Spleen (tissue), 7 donors: ENCODE measurements at regions not wholly inside any gene's neighbourhood (a gene's known extent, or its start where the extent isn't known, plus 50 kb on each side); places are given as distances from the start of the nearest gene placed in this dataset.

Experiments used
- POLR2A ChIP-seq, 3 donors: fragments of 450-650 bp; IDR thresholded peaks; one replicate each; pipeline ENCODE4 v1.5.1; 2017; ENCODE audit warnings: antibody characterized with exemption in 3 of 3, mild to moderate bottlenecking in 1 of 3
- TF ChIP-seq, protein P1 (sequence below), 11 experiments: fragments of 200-600 bp in 7 of 11; fragments of 450-650 bp in 4 of 11; sonication (generic) in 4 of 11; IDR thresholded peaks in 8 of 11; conservative IDR thresholded peaks in 3 of 11; 1 replicate in 7 of 11; 2 replicates in 4 of 11; pipeline versions ENCODE4 v1.4.0 to v1.8.0; 2016 to 2021; ENCODE audit warnings: antibody characterized with exemption in 11 of 11, inconsistent platforms in 4 of 11, mild to moderate bottlenecking in 1 of 11
- donor health status: DM: no; HTN: no; CAD: no; lungs with moderate emphysema.
- donor health status: DM: no; HTN: no; CAD: no.
- donor health status: DM: no; HTN: no; CAD: no.

- TF ChIP-seq, protein P1, sequence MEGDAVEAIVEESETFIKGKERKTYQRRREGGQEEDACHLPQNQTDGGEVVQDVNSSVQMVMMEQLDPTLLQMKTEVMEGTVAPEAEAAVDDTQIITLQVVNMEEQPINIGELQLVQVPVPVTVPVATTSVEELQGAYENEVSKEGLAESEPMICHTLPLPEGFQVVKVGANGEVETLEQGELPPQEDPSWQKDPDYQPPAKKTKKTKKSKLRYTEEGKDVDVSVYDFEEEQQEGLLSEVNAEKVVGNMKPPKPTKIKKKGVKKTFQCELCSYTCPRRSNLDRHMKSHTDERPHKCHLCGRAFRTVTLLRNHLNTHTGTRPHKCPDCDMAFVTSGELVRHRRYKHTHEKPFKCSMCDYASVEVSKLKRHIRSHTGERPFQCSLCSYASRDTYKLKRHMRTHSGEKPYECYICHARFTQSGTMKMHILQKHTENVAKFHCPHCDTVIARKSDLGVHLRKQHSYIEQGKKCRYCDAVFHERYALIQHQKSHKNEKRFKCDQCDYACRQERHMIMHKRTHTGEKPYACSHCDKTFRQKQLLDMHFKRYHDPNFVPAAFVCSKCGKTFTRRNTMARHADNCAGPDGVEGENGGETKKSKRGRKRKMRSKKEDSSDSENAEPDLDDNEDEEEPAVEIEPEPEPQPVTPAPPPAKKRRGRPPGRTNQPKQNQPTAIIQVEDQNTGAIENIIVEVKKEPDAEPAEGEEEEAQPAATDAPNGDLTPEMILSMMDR (IDR thresholded peaks at IDR 0.05 in 8 of 11, conservative IDR thresholded peaks at IDR 0.05 in 3 of 11): no peak
- TF ChIP-seq POLR2A (IDR thresholded peaks at IDR 0.05): no peak
Measured at GRCh38 chr5:97628031-97628430, 445.0 kb upstream of the RIOK2 start.
